SU-DHL-6 (cell line): ENCODE measurements at regions not wholly inside any gene's neighbourhood (a gene's known extent, or its start where the extent isn't known, plus 50 kb on each side); places are given as distances from the start of the nearest gene placed in this dataset.

Experiments used
- CTCF ChIP-seq: fragments of 200-600 bp; sonication (generic); IDR thresholded peaks from one replicate; pipeline ENCODE4 v1.5.1; 2017; ENCODE audit warnings: antibody characterized with exemption, mild to moderate bottlenecking, low read length, moderate library complexity; ENCODE audit not compliant: insufficient read depth, poor library complexity, severe bottlenecking
- EZH2phosphoT487 ChIP-seq: fragments of 200-600 bp; sonication (generic), shearing (Covaris generic); conservative IDR thresholded peaks from 2 replicates; pipeline ENCODE4 v1.6.1; 2018; ENCODE audit warnings: mild to moderate bottlenecking, antibody characterized with exemption, low read length, moderate library complexity, mixed read lengths

GRCh38 chr11:37755521-37755920 is 1157.5 kb upstream of the RAG2 start:
- TF ChIP-seq CTCF (no peak), EZH2phosphoT487 (no peak)
